ENCODE measurements at regions not wholly inside any gene's neighbourhood (a gene's known extent, or its start where the extent isn't known, plus 50 kb on each side); places are given as distances from the start of the nearest gene placed in this dataset.

DNA sequence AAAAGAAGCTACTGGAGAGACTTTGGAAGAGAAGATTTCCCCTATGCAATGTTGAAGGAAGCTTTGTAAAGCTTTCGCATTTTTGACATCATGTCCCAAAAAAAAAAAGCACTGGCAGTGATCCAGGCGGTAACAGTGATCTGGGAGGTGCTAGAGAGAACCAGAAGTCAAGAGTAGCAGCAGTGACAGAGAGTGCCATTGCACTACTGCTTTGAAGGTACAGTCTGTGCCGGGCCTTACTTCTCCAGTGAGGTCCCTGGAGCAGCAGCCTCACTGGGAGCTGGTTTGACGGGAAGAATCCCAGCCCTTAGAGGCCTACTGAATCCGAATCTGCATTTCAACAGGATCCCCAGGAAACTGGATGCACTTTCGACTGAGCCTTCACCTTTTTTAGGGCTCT lies 50.9 kb upstream of the ATL2 start:
- TF ChIP-seq, protein P1, sequence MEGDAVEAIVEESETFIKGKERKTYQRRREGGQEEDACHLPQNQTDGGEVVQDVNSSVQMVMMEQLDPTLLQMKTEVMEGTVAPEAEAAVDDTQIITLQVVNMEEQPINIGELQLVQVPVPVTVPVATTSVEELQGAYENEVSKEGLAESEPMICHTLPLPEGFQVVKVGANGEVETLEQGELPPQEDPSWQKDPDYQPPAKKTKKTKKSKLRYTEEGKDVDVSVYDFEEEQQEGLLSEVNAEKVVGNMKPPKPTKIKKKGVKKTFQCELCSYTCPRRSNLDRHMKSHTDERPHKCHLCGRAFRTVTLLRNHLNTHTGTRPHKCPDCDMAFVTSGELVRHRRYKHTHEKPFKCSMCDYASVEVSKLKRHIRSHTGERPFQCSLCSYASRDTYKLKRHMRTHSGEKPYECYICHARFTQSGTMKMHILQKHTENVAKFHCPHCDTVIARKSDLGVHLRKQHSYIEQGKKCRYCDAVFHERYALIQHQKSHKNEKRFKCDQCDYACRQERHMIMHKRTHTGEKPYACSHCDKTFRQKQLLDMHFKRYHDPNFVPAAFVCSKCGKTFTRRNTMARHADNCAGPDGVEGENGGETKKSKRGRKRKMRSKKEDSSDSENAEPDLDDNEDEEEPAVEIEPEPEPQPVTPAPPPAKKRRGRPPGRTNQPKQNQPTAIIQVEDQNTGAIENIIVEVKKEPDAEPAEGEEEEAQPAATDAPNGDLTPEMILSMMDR (IDR thresholded peaks at IDR 0.05; ENCODE audit: extremely low read depth in 1 of 2, insufficient read depth in 1 of 2, low read depth in 1 of 2, low read length in 2 of 2), result no peak
- no peak for TF ChIP-seq POLR2A (IDR thresholded peaks at IDR 0.05; ENCODE audit: low read depth, low read length)
- TF ChIP-seq, protein P2, sequence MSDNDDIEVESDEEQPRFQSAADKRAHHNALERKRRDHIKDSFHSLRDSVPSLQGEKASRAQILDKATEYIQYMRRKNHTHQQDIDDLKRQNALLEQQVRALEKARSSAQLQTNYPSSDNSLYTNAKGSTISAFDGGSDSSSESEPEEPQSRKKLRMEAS (IDR thresholded peaks at IDR 0.05; ENCODE audit: insufficient read depth, insufficient read length), result no peak
